H1 (cell line): ENCODE measurements at regions not wholly inside any gene's neighbourhood (a gene's known extent, or its start where the extent isn't known, plus 50 kb on each side); places are given as distances from the start of the nearest gene placed in this dataset.
"Not testable (repeated sequence)": the region's sequence is repeated elsewhere in the genome, so short reads cannot be mapped to it uniquely, and the experiment has no call there.

Experiments used
- CTCF ChIA-PET: fragments of 300-600 bp; sonication (Branson Sonifier 250); formaldehyde crosslinking; loops from one replicate; lab custom pipeline; 2021; ENCODE audit not compliant: partially characterized antibody; lab: Charles Lee
- POLR2A ChIA-PET: fragments of 300-600 bp; sonication (Branson Sonifier 250); formaldehyde crosslinking; loops from one replicate; lab custom pipeline; 2021; ENCODE audit warnings: inconsistent platforms; ENCODE audit not compliant: partially characterized antibody; lab: Charles Lee
- DNase-seq, 2 experiments: peaks; one replicate each; pipeline versions ENCODE4 v3.0.0 to v3.0.0-alpha.2; 2010 to 2022; ENCODE audit warnings: low spot score in 2 of 2, low read depth in 1 of 2, mixed read lengths in 1 of 2
- FAIRE-seq: peaks from 2 replicates; lab custom pipeline; 2011; peaks lifted over from hg19 to GRCh38; lab: Jason Lieb, UNC
- H2AFZ ChIP-seq: 2 replicates; pipeline ENCODE4 v1.8.1; 2012; ENCODE audit warnings: low read length, inconsistent platforms
- H2AK5ac ChIP-seq: 2 replicates; pipeline ENCODE4 v1.6.1; 2013; ENCODE audit warnings: low read depth, low read length
- H2BK120ac ChIP-seq: replicated peaks from 2 replicates; pipeline ENCODE3; 2013; ENCODE audit warnings: low read depth, low read length, inconsistent platforms
- H2BK12ac ChIP-seq: 2 replicates; pipeline ENCODE4 v1.6.1; 2013; ENCODE audit warnings: low read depth, low read length
- H2BK15ac ChIP-seq: 2 replicates; pipeline ENCODE4 v1.6.1; 2013; ENCODE audit warnings: low read length
- H2BK20ac ChIP-seq: 2 replicates; pipeline ENCODE4 v1.6.1; 2013; ENCODE audit warnings: low read length
- H2BK5ac ChIP-seq: 2 replicates; pipeline ENCODE4 v1.6.1; 2013; ENCODE audit warnings: low read depth, low read length
- H3K14ac ChIP-seq: 2 replicates; pipeline ENCODE4 v1.6.1; 2013; ENCODE audit warnings: inconsistent platforms; ENCODE audit not compliant: insufficient read length
- H3K18ac ChIP-seq: 2 replicates; pipeline ENCODE4 v1.6.1; 2013; ENCODE audit warnings: low read length; ENCODE audit errors: extremely low read depth
- H3K23ac ChIP-seq: 2 replicates; pipeline ENCODE4 v1.6.1; 2013; ENCODE audit warnings: inconsistent platforms; ENCODE audit not compliant: insufficient read length
- H3K23me2 ChIP-seq: 2 replicates; pipeline ENCODE4 v1.6.1; 2013; ENCODE audit warnings: low read depth, low read length
- H3K27ac ChIP-seq: 2 replicates; pipeline ENCODE4 v1.6.1; 2011; ENCODE audit warnings: low read depth, low read length, inconsistent platforms
- H3K27me3 ChIP-seq, 4 experiments: replicated peaks in 1 of 4; 1 replicate in 1 of 4; 2 replicates in 3 of 4; pipeline versions ENCODE4 v1.6.1 to v1.8.1; 2011 to 2013; ENCODE audit warnings: low read length in 3 of 4, mild to moderate bottlenecking in 3 of 4, inconsistent platforms in 2 of 4, mixed read lengths in 2 of 4, moderate library complexity in 1 of 4; ENCODE audit not compliant: control insufficient read depth in 3 of 4, insufficient read depth in 3 of 4; ENCODE audit errors: extremely low read depth in 1 of 4
- H3K36me3 ChIP-seq, 4 experiments: 2 replicates each; pipeline versions ENCODE4 v1.6.1 to v1.8.1; 2011 to 2013; ENCODE audit warnings: mild to moderate bottlenecking in 4 of 4, low read length in 3 of 4, moderate library complexity in 2 of 4, control low read depth in 1 of 4, inconsistent platforms in 1 of 4; ENCODE audit not compliant: insufficient read depth in 4 of 4, control insufficient read depth in 2 of 4
- H3K4ac ChIP-seq: replicated peaks from 2 replicates; pipeline ENCODE3; 2013; ENCODE audit warnings: low read length, low read depth, mixed read lengths, inconsistent platforms; ENCODE audit not compliant: insufficient read length
- H3K4me1 ChIP-seq, 4 experiments: replicated peaks in 1 of 4; 1 replicate in 1 of 4; 2 replicates in 3 of 4; pipeline versions ENCODE4 v1.6.1 to v1.8.1; 2011 to 2013; ENCODE audit warnings: low read length in 3 of 4, inconsistent platforms in 2 of 4, mixed read lengths in 1 of 4; ENCODE audit not compliant: insufficient read depth in 4 of 4, control insufficient read depth in 3 of 4
- H3K4me2 ChIP-seq, 2 experiments: 2 replicates each; pipeline versions ENCODE4 v1.6.1 to v1.8.1; 2011 to 2013; ENCODE audit warnings: low read depth in 2 of 2, low read length in 2 of 2, control low read depth in 1 of 2, inconsistent platforms in 1 of 2, mild to moderate bottlenecking in 1 of 2; ENCODE audit not compliant: insufficient read depth in 1 of 2
- H3K4me3 ChIP-seq, 4 experiments: fragments of 200-600, 300-600 bp in 1 of 4; sonication (generic), shearing (Covaris generic), sonication (Bioruptor Twin) in 1 of 4; 2 replicates each; pipeline versions ENCODE4 v1.5.1 to v1.8.1; 2011 to 2016; ENCODE audit warnings: low read length in 4 of 4, low read depth in 3 of 4, control low read depth in 2 of 4, inconsistent platforms in 2 of 4, mild to moderate bottlenecking in 2 of 4, mixed read lengths in 1 of 4, moderate library complexity in 1 of 4; ENCODE audit not compliant: insufficient read depth in 2 of 4; ENCODE audit errors: extremely low read depth in 1 of 4
- H3K56ac ChIP-seq: replicated peaks from 2 replicates; pipeline ENCODE3; 2013; ENCODE audit warnings: low read depth, mild to moderate bottlenecking, mixed read lengths, low read length, inconsistent platforms; ENCODE audit not compliant: insufficient read length
- H3K79me1 ChIP-seq: 2 replicates; pipeline ENCODE4 v1.6.1; 2013; ENCODE audit warnings: low read depth, low read length, control low read depth
- H3K79me2 ChIP-seq, 2 experiments: 2 replicates each; pipeline versions ENCODE4 v1.6.1 to v1.8.1; 2012 to 2013; ENCODE audit warnings: low read length in 2 of 2, mild to moderate bottlenecking in 2 of 2, inconsistent platforms in 1 of 2; ENCODE audit not compliant: insufficient read depth in 2 of 2, control insufficient read depth in 1 of 2
- H3K9ac ChIP-seq, 4 experiments: replicated peaks in 1 of 4; 1 replicate in 1 of 4; 2 replicates in 3 of 4; pipeline versions ENCODE4 v1.6.1 to v1.8.1; 2011 to 2013; ENCODE audit warnings: low read depth in 3 of 4, low read length in 3 of 4, control low read depth in 2 of 4, mild to moderate bottlenecking in 2 of 4, moderate library complexity in 2 of 4, inconsistent platforms in 1 of 4; ENCODE audit errors: extremely low read depth in 1 of 4
- H3K9me3 ChIP-seq, 2 experiments: 2 replicates each; pipeline versions ENCODE4 v1.6.1 to v1.8.1; 2012 to 2013; ENCODE audit warnings: mild to moderate bottlenecking in 2 of 2, moderate library complexity in 2 of 2, control low read depth in 1 of 2, inconsistent platforms in 1 of 2, low read depth in 1 of 2, low read length in 1 of 2, mixed read lengths in 1 of 2; ENCODE audit not compliant: insufficient read depth in 2 of 2
- H4K20me1 ChIP-seq, 2 experiments: replicated peaks in 1 of 2; 2 replicates each; pipeline versions ENCODE3 to v1.8.1; 2011 to 2013; ENCODE audit warnings: inconsistent platforms in 2 of 2, low read length in 2 of 2, mild to moderate bottlenecking in 1 of 2; ENCODE audit not compliant: insufficient read depth in 2 of 2, control insufficient read depth in 1 of 2
- H4K5ac ChIP-seq: 2 replicates; pipeline ENCODE4 v1.6.1; 2013; ENCODE audit warnings: low read length, low read depth, mixed read lengths, inconsistent platforms; ENCODE audit not compliant: insufficient read length
- H4K8ac ChIP-seq: 2 replicates; pipeline ENCODE4 v1.8.0; 2013; ENCODE audit warnings: mild to moderate bottlenecking, moderate library complexity, low read length, inconsistent platforms; ENCODE audit not compliant: insufficient read depth; ENCODE audit errors: extremely low read depth
- H4K91ac ChIP-seq: replicated peaks from 2 replicates; pipeline ENCODE3; 2013; ENCODE audit warnings: low read length, mixed read lengths, inconsistent platforms; ENCODE audit not compliant: insufficient read length
- WGBS, 2 experiments: shearing (Covaris generic) in 1 of 2; methylation state at CpG; one replicate each; pipeline versions ENCODE4 v1.1.6 to v1.1.7; 2013 to 2015; ENCODE audit warnings: low lambda C conversion rate in 2 of 2, mixed read lengths in 2 of 2, inconsistent platforms in 1 of 2, low coverage in 1 of 2, missing lambda C conversion rate in 1 of 2; ENCODE audit not compliant: insufficient replicate concordance in 2 of 2, insufficient coverage in 1 of 2, insufficient read length in 1 of 2; ENCODE audit errors: extremely low coverage in 1 of 2, missing lambda C conversion rate in 1 of 2; 5-methylcytosine and 5-hydroxymethylcytosine counted together

DNA sequence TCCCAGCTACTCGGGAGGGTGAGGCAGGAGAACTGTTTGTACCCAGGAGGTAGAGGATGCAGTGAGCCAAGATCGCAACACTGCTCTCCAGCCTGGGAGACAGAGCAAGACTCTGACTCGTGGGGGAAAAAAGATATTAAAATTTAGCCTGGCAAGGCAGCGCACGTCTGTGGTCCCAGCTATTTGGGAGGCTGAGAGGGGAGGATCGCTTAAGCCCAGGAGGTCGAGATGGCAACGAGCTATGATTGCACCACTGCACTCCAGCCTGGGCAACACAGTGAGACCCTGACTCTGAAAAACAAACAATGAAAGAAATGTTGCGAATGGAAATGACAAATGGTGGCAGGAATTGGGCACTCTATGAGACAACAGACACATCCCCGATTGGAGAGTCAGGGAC is 137.2 kb upstream of the C1QTNF3 start:
- peak in 1 of 2 experiments; percentile 51 for DNase-seq

DNA sequence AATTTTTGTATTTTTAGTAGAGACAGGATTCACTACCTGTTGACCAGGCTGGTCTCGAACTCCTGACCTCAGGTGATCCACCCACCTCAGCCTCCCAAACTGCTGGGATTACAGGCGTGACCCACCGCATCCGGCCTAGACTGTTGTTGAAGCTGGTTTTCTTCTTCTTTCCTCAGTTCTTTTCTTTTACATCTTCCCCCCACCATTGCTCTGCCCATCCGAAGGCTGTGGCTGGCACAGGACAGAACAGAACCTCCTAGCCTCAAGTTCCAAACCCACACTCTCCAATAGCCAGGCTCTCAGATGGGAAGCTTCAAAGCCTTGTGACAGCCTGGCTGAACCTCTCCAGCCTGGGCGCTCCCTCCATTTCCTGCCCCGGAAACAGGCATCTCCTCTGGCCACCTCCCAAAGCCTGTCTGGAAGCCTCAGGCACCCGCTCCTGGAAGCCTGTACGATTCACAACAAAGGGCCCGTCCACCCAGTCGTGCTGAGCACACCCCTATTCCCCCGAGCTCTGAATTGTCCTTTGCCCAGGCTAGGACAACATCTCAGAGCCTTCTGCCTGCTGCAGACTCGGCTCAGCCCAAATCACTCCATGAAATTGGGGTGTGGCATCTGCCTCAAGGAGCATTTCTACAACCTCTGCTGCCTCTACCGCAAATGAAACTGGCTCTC is 138.1 kb upstream of the C1QTNF3 start:
- H3K9me3 ChIP-seq, H2BK5ac ChIP-seq, H3K14ac ChIP-seq, H3K79me1 ChIP-seq, H2BK20ac ChIP-seq, H3K23me2 ChIP-seq, FAIRE-seq, H2BK120ac ChIP-seq, H2BK15ac ChIP-seq, H3K27ac ChIP-seq, H4K91ac ChIP-seq, H4K8ac ChIP-seq, H3K23ac ChIP-seq, DNase-seq, H4K20me1 ChIP-seq, H2BK12ac ChIP-seq, H2AFZ ChIP-seq, H3K79me2 ChIP-seq, H2AK5ac ChIP-seq, H3K27me3 ChIP-seq, H3K36me3 ChIP-seq, H3K4ac ChIP-seq, H3K18ac ChIP-seq, H3K9ac ChIP-seq, H3K56ac ChIP-seq, H3K4me3 ChIP-seq, H3K4me1 ChIP-seq, CTCF ChIA-PET, H3K4me2 ChIP-seq, POLR2A ChIA-PET, H4K5ac ChIP-seq: not testable (repeated sequence)
- WGBS, 2 experiments = 91% methylated on average over 11 of the region's 14 CpGs; no CpG with 5 or more reads in 1 of the 2 experiments

More for the DNA sequence above, 137.2 kb upstream of the C1QTNF3 start:
- H3K4ac ChIP-seq, POLR2A ChIA-PET, H3K36me3 ChIP-seq, H3K9me3 ChIP-seq, H3K14ac ChIP-seq, H2AK5ac ChIP-seq, H2BK15ac ChIP-seq, H4K8ac ChIP-seq, H3K79me2 ChIP-seq, FAIRE-seq, H3K27ac ChIP-seq, H2BK20ac ChIP-seq, H3K18ac ChIP-seq, H4K5ac ChIP-seq, H3K23me2 ChIP-seq, H3K4me1 ChIP-seq, H2BK5ac ChIP-seq, H3K4me2 ChIP-seq, H3K4me3 ChIP-seq, H3K56ac ChIP-seq, H3K79me1 ChIP-seq, H2AFZ ChIP-seq, CTCF ChIA-PET, H3K23ac ChIP-seq, H2BK120ac ChIP-seq, H3K9ac ChIP-seq, H3K27me3 ChIP-seq, H4K20me1 ChIP-seq, H4K91ac ChIP-seq, H2BK12ac ChIP-seq: not testable (repeated sequence)
- 92% methylated on average over 10 of the region's 10 CpGs; no CpG with 5 or more reads in 1 of the 2 experiments for WGBS, 2 experiments
